H7 (cell line): ENCODE measurements at regions not wholly inside any gene's neighbourhood (a gene's known extent, or its start where the extent isn't known, plus 50 kb on each side); places are given as distances from the start of the nearest gene placed in this dataset.

Experiments used
- DNase-seq: peaks from one replicate; pipeline ENCODE4 v3.0.0; 2012
- H3K27me3 ChIP-seq: 2 replicates; pipeline ENCODE4 v1.6.0; 2011; ENCODE audit warnings: mild to moderate bottlenecking, low read length; ENCODE audit not compliant: control insufficient read depth, insufficient read depth
- H3K36me3 ChIP-seq: replicated peaks from 2 replicates; pipeline ENCODE4 v1.5.1; 2011; ENCODE audit warnings: low read length; ENCODE audit not compliant: control insufficient read depth, insufficient read depth
- H3K4me3 ChIP-seq: 2 replicates; pipeline ENCODE4 v1.5.1; 2011; ENCODE audit warnings: low read depth, mild to moderate bottlenecking, control low read depth, low read length, moderate library complexity; ENCODE audit not compliant: insufficient read depth

- DNase-seq: no peak
- Histone ChIP-seq H3K27me3 (no peaks in the 10 kb centered on the region), H3K4me3 (no peak overlapping the region), H3K36me3 (no peaks in the 10 kb centered on the region)
Observed at GRCh38 chr16:64892835-64893785, 228.8 kb downstream of the CDH11 start.

GRCh38 chr16:64889446-64889845 lies 232.4 kb downstream of the CDH11 start:
- H3K4me3 ChIP-seq: no peak overlapping the region
- H3K36me3 ChIP-seq: no peaks in the 10 kb centered on the region
- H3K27me3 ChIP-seq: no peaks in the 10 kb centered on the region
- no peak for DNase-seq

GRCh38 chr16:64887651-64888050 lies 234.2 kb downstream of the CDH11 start:
- no peaks in the 10 kb centered on the region for H3K36me3 ChIP-seq
- no peak for DNase-seq
- no peak overlapping the region for H3K4me3 ChIP-seq
- no peaks in the 10 kb centered on the region for H3K27me3 ChIP-seq

GRCh38 chr16:64882078-64882784 lies 239.6 kb downstream of the CDH11 start:
- Histone ChIP-seq H3K27me3 (no peaks in the 10 kb centered on the region), H3K4me3 (no peak overlapping the region), H3K36me3 (no peaks in the 10 kb centered on the region)
- DNase-seq: no peak

GRCh38 chr16:64880994-64881393 lies 240.9 kb downstream of the CDH11 start:
- Histone ChIP-seq H3K36me3 (no peaks in the 10 kb centered on the region), H3K4me3 (no peak overlapping the region), H3K27me3 (no peaks in the 10 kb centered on the region)
- no peak for DNase-seq

GRCh38 chr16:64880006-64880405 lies 241.9 kb downstream of the CDH11 start:
- Histone ChIP-seq H3K36me3 (no peaks in the 10 kb centered on the region), H3K4me3 (no peak overlapping the region), H3K27me3 (no peaks in the 10 kb centered on the region)
- no peak for DNase-seq

- Histone ChIP-seq H3K27me3 (no peaks in the 10 kb centered on the region), H3K4me3 (no peak overlapping the region), H3K36me3 (no peaks in the 10 kb centered on the region)
- DNase-seq: no peak
Observed at GRCh38 chr16:64878940-64879339, 242.9 kb downstream of the CDH11 start.

- DNase-seq: no peak
- H3K27me3 ChIP-seq: no peaks in the 10 kb centered on the region
- H3K4me3 ChIP-seq: no peak overlapping the region
- H3K36me3 ChIP-seq: no peaks in the 10 kb centered on the region
Observed at GRCh38 chr16:64872101-64872500, 249.8 kb downstream of the CDH11 start.

- no peaks in the 10 kb centered on the region for H3K36me3 ChIP-seq
Observed at GRCh38 chr16:64870859-64871258, 251.0 kb downstream of the CDH11 start.

GRCh38 chr16:64869781-64870180 lies 252.1 kb downstream of the CDH11 start:
- Histone ChIP-seq H3K36me3 (no peaks in the 10 kb centered on the region), H3K4me3 (no peak overlapping the region), H3K27me3 (no peaks in the 10 kb centered on the region)
- no peak for DNase-seq

More at GRCh38 chr16:64870859-64871258, 251.0 kb downstream of the CDH11 start:
- Histone ChIP-seq H3K27me3 (no peaks in the 10 kb centered on the region), H3K4me3 (no peak overlapping the region)
- DNase-seq: no peak

- no peaks in the 10 kb centered on the region for H3K36me3 ChIP-seq
- H3K27me3 ChIP-seq: no peaks in the 10 kb centered on the region
- DNase-seq: no peak
- H3K4me3 ChIP-seq: no peak overlapping the region
Observed at GRCh38 chr16:64866021-64866420, 255.8 kb downstream of the CDH11 start.

- H3K4me3 ChIP-seq: no peak overlapping the region
- DNase-seq: no peak
- no peaks in the 10 kb centered on the region for H3K36me3 ChIP-seq
- H3K27me3 ChIP-seq: no peaks in the 10 kb centered on the region
Observed at GRCh38 chr16:64865069-64865696, 256.7 kb downstream of the CDH11 start.

- Histone ChIP-seq H3K27me3 (no peaks in the 10 kb centered on the region), H3K36me3 (no peaks in the 10 kb centered on the region), H3K4me3 (no peak overlapping the region)
- DNase-seq: no peak
Observed at GRCh38 chr16:64864232-64864809, 257.5 kb downstream of the CDH11 start.

- Histone ChIP-seq H3K27me3 (no peaks in the 10 kb centered on the region), H3K36me3 (no peaks in the 10 kb centered on the region), H3K4me3 (no peak overlapping the region)
- DNase-seq: no peak
Observed at GRCh38 chr16:64858076-64858475, 263.8 kb downstream of the CDH11 start.
